ENCODE measurements at regions not wholly inside any gene's neighbourhood (a gene's known extent, or its start where the extent isn't known, plus 50 kb on each side); places are given as distances from the start of the nearest gene placed in this dataset.

GRCh38 chr6:113457198-113457597, 399.9 kb upstream of the MARCKS start:
- TF ChIP-seq POLR2AphosphoS5 (IDR thresholded peaks at IDR 0.05; ENCODE audit: low read depth, low read length) (no peak), EP300 (IDR thresholded peaks at IDR 0.05; ENCODE audit: borderline replicate concordance in 1 of 2, low read depth in 1 of 2, low read length in 1 of 2) (no peak), CTCF (IDR thresholded peaks at IDR 0.05) (no peak), TCF12 (IDR thresholded peaks at IDR 0.05) (no peak)

Data from SK-N-SH (cell line).